NCI-H1694 treated with DMSO at 0.1 percent for 48 hours (cell line): ENCODE measurements at regions not wholly inside any gene's neighbourhood (a gene's known extent, or its start where the extent isn't known, plus 50 kb on each side); places are given as distances from the start of the nearest gene placed in this dataset.
"Not testable (repeated sequence)": the region's sequence is repeated elsewhere in the genome, so short reads cannot be mapped to it uniquely, and the experiment has no call there.

Experiments used
- DNase-seq: peaks from one replicate; lab custom pipeline; 2025; lab: John Stamatoyannopoulos, UW

DNA sequence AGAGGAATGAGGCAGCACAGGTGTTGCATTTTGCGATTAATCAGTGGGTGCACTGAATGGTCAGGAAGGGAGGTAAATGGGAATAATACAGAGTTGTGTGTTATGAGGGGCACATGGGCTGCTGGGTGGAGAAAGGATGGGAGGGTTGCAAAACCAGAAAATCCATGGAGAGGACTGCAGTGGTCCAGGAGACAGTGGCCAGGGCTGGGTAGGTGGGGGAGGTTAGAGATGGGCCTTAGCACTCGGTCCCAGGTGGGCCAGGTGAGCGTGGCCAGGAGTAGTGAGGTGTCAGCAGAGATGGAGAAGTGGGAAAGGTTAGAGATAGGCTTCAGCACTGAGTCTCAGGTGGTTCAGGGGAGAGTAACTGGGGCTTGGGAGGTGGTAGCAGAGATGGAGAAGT is 399.1 kb upstream of the LARGE1 start:
- DNase-seq = no peak

DNA sequence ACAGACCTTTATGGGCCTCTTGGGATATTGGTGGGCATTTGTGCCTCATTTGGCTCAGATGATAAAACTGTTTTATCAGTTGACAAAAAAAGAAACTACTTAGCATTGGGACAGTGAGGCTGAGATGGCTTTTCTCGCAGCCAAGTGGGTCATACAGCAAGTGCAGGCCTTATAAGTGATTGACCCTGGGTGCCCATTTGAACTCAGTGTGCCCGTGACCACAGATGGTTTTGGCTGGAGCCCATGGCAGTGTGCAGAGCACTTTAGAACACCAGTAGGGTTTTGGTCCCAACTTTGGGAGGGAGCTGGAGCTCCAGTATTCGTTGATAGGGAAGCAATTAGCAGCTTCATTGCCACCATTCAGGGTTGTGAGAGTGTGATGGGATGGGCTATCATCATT is 404.5 kb upstream of the LARGE1 start:
- DNase-seq = no peak

DNA sequence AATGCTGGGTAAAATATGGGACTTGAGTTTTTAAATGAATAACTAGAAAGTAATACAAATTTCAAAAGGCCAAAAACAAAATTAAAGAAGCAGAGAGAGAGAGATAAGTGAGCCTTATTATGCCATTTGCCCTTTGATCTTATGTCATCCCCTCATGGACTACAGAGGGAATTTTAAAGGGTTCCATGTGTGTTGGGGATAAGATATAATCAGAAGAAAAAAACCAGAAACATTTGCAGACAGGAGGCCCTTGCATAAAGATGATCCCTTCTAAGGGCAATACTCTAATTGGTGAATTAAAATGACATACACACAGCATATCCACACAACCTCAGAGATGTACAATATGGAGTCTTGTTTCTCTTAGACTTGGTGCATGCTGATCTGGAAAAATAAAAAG is 406.6 kb upstream of the LARGE1 start:
- no peak for DNase-seq

DNA sequence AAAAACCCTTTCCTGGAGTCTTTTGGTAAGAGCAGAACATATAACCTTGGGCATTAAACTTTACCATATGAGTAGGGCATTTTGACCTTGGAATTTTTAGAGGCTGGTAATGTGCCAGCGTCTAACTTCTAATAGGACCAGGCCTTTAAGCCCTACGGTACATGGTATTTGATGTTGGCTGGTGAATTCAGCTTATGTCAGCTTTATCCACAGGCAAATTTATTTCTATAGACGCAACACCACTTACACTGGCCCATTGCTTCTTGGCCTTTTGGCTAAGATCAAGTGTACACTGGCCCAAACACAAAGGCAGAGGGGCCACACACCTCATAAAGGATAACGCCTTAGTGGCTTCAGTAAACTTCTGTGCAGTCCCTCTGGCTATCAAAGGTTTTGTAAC is 410.2 kb upstream of the LARGE1 start:
- no peak for DNase-seq

DNA sequence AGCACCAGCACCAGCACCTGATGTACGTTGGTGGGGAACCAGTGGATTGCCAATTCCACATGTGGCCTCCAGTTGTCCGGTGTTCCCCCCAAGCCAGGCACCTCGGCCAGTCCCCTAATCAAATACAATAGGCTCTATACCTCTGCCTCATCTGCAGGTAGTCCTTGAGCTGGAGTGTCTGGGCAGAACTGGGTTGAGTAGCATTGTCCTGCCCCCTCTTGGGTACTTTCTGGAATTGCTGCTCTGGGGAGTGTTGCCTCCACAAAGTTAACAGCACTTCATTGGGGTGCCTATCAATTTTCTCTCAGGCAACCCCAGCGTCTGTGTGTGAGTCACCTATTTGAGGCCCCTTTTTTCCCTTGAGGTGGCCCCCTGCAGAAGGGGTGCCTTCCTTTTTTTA is 413.0 kb upstream of the LARGE1 start:
- DNase-seq = no peak

DNA sequence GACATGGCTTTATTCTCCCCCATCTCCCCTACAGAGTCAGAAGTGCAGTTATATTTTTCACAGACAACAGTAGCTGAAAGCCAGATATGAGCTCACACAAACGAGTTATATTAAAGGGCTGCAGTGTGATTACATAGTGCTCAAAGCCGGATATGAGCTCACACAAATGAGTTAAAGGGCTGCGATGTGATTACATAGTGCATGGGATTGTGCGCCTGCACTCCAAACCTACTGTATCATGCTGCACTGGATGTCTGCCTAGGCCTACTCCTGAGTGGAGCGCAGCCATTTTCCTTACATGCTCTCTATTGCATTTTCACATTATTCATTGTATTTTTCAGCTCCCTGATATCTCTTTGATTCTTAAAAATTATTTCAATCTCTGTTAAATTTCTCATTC is 414.6 kb upstream of the LARGE1 start:
- DNase-seq = no peak

DNA sequence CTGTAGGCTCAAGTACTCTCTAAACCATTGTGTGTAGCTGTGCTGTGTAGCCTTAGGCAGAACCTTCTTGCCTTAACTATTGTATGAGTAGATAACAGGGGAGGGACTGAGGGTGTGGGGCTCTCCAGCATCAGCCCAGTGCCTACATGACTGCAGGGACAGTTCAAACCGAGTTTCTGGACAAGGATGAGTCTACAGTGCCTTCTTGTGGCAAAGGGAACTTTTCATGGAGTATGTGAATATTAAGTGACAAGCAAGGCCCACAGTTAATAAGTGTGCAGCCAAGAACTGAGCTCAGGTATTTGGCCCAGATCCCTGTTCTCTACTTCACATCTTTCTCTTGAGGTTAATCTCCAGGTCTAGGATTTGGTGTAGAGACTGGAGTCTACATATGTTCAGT is 424.4 kb upstream of the LARGE1 start:
- DNase-seq = no peak

DNA sequence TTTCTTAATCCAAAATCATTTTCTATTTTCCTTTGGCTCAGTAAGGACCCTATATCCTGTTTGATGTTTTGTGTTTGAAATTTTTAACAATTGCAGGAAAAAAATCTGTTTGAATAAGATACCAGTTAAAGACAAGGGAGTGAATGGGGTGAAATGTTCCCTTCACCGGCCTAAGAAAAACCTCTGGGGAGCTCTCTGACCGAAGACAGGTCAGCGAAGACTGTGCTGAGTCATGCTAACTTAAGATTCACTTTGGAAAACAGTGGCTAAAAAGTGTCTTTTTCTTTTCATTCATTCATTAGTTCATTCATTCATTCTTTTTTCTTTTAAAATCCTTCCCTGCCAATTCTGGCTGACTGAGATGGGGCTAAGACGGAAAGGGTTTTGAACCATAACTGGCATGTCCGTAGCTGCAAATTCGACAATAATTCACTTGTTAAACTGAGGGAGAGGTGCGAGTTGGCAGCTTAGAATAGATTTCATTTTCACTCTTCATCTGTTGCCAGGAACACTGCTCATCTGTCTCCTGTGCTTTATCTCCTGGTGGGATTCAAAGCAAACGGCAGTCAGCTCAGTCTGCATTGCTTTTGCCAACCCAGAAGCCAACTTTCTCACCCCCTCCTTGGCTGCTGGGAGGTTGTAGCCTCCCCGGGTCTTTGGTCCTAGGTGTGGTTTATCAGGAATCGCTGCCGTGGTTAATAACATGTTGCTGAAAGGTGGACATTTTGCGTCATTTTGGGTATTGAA is 434.0 kb upstream of the LARGE1 start:
- no peak for DNase-seq

DNA sequence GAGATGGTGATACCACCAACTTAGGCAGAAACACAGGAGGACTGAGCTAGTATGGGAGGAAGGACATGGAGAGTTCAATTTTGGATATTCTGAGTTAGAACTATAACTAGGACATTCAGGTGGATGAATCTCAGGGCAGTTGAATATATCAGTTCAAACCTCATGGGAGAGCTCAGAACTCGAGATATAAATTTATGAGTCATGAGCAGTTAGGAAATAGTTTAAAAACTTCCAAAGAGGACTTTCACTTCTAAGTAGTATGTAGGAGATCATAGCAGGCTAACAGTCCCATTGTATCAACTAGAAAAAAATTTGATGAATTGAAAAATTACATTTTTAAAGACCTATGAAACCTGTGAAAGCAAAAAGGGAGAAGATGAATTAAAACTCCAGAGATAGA is 436.2 kb upstream of the LARGE1 start:
- no peak for DNase-seq

DNA sequence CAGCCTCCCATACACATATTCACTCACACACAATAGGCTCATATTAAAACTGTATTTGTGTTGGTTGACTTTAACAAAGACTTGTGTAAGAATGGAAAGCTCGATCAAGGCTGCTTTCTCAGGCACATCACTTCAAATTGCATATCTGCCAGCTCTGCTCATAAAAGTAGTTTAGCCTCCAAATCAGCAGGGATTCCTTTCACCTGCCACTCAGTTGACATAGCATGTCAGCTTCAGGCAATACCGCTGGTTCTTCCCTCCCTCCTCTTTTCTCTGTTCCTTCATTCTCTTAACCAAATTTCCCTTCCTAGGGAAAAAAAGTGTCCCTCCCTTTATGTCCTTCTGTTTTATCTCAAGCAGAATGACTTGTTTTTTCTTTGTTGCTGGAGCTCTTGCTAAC is 450.4 kb upstream of the LARGE1 start:
- no peak for DNase-seq

DNA sequence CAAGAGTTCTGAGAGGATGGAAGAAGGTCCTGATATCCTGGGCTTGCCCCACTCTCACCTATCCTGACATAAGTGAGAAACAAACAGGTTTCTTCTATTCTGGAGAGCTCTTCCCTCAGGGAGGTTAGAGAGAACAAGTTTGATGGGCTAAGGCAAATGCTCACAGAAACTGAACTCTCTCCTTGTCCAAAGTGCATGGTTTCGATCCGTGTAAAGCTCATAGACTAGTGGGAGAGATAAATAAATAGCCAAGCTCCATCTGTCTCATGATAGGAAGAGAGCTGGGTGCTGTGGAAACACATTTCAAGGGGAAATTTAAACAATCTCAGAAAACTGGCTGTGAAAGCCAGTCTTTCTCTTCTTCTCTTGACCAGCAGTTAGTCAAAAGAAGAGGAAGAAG is 459.5 kb upstream of the LARGE1 start:
- no peak for DNase-seq

DNA sequence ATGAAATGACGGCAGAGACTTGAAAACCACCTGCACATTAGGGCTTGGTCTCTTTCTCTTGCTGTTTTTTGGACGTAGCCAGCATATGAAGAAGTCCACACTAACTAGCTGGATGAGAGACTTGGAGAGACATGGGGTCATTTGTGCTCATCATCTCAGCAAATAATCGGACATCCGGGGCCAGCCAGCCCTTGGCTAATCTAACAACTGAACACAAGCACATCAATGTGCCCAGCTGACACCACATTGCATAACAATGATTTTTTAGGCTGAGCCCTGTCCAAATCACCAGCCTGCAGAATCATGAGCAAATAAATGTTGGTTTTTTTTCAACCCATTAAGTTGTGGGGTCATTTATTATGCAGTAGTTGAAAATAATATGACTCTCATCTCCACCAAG is 460.3 kb upstream of the LARGE1 start:
- no peak for DNase-seq

DNA sequence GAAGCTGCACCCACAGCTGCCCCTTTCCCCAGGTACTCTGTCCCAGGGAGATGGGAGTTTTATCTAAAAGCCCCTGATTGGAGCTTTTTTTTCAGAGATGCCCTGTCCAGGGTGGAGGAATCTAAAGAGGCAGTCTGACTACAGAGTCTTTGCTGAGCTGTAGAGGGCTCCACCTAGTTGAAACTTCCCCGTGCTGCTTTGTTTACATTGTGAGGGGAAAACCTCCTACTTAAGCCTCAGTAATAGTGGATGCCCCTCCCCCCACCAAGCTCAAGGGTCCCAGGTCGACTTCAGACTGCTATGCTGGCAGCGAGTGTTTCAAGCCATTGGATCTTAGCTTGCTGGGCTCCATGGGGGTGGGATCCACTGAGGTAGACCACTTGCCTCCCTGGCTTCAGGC is 470.1 kb upstream of the LARGE1 start:
- DNase-seq = no peak

DNA sequence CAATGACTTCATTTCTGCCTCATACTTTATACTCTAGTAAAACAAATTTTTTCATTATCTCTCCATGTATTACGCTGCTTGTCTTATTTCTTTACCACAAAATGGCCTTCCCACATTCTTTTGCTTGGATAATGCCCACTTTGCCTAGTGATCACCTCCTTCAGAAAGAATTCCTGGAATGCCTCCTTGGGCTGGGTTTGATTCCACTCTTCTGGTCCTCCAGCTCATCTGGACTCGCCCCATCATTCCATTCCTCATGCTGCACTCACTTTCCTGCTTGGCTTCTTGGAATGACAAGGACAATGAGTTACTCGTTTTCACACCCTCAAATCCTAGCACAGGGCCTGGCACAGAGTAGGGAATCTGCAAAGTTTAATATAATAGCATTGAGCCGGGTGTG is 475.1 kb upstream of the LARGE1 start:
- DNase-seq = no peak

DNA sequence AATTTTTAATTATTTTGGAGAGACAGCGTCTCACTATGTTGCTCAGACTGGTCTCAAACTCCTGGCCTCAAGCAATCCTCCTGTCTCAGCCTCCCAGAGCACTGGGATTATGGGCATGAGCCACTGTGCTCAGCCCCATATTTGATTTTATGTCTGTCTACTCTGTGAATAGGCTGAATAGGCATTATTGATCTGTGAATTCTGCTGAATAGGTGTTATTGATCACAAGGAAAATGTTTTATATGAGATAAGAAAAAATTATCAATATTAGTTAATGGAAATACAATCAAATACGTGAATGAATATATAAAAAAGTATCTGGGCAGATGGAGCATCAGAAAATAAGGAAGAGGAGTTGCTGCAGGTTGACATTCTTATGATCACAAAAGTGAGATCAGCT is 483.4 kb upstream of the LARGE1 start:
- no peak for DNase-seq

DNA sequence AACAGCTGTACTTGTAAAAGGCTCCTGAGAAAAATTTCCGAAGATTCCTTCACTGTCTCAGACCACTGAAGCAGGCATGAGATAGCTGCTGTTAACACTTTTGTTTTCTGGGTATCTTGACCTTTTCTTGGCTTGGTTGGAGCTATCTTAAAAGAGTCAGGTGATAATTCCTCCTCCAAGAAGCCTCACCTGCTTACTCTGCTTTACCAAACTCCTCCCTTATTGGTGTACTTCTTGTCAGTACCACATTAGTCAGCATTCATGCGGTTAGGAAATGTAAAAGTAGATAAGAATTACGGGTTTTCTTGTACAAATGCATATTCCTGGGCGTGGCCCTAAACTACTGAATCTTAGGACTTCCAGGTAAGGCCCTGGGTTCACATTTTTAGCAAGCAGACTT is 489.8 kb upstream of the LARGE1 start:
- no peak for DNase-seq

DNA sequence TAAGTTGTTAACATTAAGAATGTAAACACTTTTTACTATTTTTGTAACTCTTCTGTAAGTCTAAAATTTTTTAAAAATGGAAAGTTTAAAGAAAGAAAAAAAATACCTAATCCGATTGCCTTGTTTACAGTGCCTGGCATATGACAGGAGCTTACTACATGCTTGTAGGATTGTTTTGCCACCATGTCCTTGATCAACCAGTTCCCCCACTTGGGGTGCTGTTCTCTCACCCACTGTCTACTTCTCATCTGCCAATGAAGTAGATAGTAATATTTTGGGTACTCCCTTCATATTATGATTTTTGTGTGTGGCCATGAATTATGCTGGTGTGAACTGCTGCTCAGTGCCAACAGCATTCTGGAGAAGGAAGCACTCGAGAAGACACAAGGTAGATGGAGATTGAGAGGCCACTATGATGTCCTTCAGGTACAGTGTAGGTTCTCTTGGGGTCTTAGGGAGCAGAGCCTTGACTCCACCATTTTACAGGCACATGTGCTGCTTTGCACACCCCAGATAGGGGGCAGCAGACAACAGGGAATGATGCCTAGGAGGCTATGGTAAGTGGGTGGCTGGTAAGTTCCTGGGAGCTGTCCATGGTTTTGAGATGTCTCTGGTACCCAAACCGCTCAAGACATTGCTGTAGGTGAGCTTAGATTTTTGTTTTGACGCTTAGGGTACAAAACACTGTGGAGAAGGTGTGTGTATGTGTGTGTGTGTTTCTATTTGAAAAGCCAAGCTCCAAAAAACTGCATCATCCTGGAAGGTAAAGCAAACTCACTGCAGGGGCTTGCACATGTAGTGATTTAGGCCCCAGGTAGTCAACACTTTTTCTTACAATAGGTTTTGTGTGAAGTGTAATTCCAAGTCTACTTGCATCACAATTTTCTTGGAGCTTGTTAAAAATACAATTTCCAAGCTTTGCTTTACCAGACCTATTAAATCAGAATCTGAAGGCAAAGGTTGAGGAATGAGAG is 494.5 kb upstream of the LARGE1 start:
- DNase-seq = peak; percentile 0

DNA sequence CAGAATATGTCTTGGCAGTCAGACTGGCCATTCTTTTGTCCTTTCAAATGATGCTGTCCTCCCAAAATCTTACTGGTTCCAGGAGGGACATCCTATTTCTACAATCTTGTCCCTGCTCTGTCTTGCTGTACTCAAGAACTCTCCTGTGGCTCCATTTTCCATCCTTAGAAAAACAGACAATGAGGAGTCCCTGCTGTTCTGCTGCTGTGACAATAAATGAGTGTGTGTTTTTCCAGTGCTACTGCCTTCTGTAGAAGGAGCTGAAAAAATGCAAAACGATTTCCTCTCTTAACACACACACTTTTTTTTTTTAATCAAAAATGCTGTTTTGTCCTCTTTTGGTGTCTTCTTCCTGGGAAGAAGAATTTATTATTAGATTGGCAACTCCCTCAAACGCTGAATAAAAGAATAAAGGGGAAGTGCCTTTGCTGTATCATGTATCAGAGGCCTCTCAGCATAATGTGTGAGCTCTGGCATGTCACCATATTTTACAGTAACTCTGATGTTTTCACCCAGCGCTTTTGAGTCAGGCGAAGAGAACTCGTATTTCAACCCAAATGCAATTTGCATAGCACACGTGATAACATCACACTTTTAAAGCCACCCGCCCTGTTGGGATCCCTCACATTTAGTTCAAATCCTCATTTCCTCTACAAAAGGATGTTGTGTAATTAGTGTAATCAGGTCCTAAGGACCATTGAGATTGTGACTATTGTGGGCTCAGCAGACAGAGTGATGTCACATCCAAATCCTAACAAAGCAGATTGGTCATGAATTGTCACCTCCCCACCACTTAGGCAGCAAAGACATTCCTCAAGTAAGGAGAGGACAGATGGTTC is 496.0 kb upstream of the LARGE1 start:
- no peak for DNase-seq

DNA sequence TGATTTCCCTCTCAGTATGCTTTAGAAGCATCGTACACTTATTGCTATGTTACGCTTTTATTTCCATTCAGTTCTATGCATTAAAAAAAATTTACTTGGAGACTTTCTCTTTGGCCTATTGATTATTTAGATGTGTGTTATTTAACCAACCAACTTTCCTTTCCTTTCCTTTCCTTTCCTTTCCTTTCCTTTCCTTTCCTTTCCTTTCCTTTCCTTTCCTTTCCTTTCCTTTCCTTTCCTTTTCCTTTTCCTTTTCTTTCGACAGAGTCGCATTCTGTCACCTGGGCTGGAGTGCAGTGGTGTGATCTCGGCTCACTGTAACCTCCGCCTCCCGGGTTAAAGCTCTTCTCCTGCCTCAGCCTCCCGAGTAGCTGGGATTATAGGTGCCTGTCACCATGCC is 502.7 kb upstream of the LARGE1 start:
- DNase-seq = not testable (repeated sequence)

DNA sequence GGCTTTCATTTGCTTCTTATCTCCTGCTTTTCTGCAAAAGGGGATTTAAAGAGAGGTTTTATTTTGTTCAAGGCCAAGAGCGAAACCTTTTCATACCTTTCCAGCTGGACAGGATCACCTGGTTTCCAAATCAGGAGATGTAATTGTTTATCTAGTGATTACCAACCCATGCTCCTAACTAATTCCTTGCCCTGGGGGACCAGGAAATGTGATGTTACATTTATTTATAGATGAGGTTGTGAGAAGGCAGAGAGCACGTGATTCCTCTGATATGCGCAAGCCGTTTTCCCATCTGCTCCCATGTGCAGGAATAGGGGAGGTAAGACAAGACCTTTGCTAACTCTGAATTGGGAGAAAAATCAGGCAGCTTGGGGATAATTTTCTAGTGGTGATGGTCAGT is 507.2 kb upstream of the LARGE1 start:
- no peak for DNase-seq

DNA sequence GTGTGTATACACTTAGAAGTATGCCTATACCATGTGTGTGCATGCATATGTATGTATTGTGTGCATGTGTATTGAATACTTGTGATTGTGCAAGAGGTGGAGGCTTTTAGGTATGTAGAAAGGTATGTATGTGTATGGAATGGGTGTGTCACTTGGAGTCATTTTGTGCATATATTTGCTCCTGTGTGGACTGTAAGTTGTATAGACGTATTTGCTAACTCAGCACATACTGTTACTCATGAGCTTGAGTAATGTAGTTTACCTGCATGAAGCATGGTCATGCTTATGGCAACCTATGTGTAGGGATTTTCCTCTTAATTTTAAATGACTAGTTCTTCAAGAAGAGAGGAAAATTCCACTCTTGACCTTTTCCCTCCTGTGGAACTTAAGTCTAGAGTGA is 507.6 kb upstream of the LARGE1 start:
- no peak for DNase-seq

DNA sequence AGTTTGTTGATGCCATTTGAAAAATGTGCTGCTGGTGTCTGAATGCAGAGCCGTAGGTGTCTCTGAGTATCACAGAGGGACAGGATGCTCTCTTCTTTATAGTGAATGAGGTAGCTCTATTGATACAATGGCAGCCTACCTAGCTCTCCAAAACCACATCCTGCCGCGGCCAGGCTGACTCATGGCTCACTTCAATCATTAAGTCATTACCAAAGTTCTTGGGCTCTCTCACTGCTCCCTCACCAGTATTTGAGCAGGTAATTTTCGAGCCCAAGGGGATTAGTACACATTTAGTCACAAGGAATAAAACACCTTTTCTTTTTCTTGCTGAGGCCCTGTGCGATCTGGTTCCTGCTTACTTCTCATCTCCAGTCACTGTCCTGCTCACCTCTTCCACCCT is 509.0 kb upstream of the LARGE1 start:
- DNase-seq = no peak

DNA sequence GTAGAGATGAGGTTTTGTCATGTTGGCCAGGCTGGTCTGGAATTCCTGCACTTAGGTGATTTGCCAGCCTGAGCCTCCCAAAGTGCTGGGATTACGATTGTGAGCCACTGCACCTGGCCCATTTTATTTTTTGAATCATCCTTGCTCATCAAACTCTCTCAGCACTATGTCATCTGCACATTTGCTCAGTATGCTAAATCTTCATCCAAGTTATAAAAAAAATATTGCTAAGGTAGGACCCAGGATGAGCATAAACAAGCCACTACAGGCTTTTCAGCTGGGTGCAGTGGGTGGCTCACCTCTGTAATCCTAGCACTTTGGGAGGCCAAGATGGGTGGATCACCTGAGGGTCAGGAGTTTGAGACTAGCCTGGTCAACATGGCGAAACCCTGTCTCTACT is 510.1 kb upstream of the LARGE1 start:
- DNase-seq = no peak
